K562 (cell line): ENCODE measurements at regions not wholly inside any gene's neighbourhood (a gene's known extent, or its start where the extent isn't known, plus 50 kb on each side); places are given as distances from the start of the nearest gene placed in this dataset.
A peak's percentile ranks its signal among the peaks of the same experiment; 100 is the strongest.

Experiments
- ATAC-seq: fragments of 200-7000 bp; cut with Tn5 transposase; 3 replicates; pipeline ENCODE4 v1.9.1; 2020; ENCODE audit warnings: moderate library complexity
- BruUV-seq: library from RNA; stranded (reverse); fragments of 400-500 nt; replicated peaks from 2 replicates; lab custom pipeline; 2021; lab: Mats Ljungman, UMichigan
- CTCF ChIA-PET: fragments of 300-600 bp; formaldehyde crosslinking; extraction: SDS; loops from one replicate; lab custom pipeline; 2021; ENCODE audit warnings: low intra/inter-chr PET ratio; lab: Yijun Ruan, JAX
- POLR2A ChIA-PET: fragments of 300-600, 350-650 bp; sonication (Branson Sonifier 250); formaldehyde crosslinking; extraction: SDS; loops from one replicate; lab custom pipeline; 2021; ENCODE audit warnings: antibody characterized with exemption, inconsistent platforms; lab: Yijun Ruan, JAX
- DNase-seq, 4 experiments: peaks; one replicate each; pipeline versions ENCODE4 v3.0.0 to v3.0.0-alpha.2; 2011 to 2018; ENCODE audit warnings: low spot score in 3 of 4, mixed read lengths in 3 of 4; ENCODE audit errors: extremely low read depth in 1 of 4
- FAIRE-seq: peaks from 2 replicates; lab custom pipeline; 2011; peaks lifted over from hg19 to GRCh38; lab: Jason Lieb, UNC
- H2AFZ ChIP-seq: 2 replicates; pipeline ENCODE4 v1.6.0; 2011; ENCODE audit warnings: low read depth, low read length, control low read depth, inconsistent platforms
- H3K27ac ChIP-seq: fragments of 200-600 bp; 3 replicates; pipeline ENCODE4 v1.8.0; 2011; ENCODE audit warnings: low read depth, mild to moderate bottlenecking, control low read depth, inconsistent platforms, low read length, moderate library complexity, mixed read lengths; ENCODE audit errors: extremely low read depth
- H3K27me3 ChIP-seq, 2 experiments: fragments of 300-600 bp in 1 of 2; 2 replicates in 1 of 2; 3 replicates in 1 of 2; pipeline versions ENCODE4 v1.6.0 to v1.8.0; 2011; ENCODE audit warnings: inconsistent platforms in 2 of 2, low read length in 2 of 2, mild to moderate bottlenecking in 1 of 2, mixed read lengths in 1 of 2, moderate library complexity in 1 of 2; ENCODE audit not compliant: control insufficient read depth in 2 of 2, insufficient read depth in 2 of 2
- H3K36me3 ChIP-seq: fragments of 300-600 bp; 3 replicates; pipeline ENCODE4 v1.8.0; 2011; ENCODE audit warnings: mild to moderate bottlenecking, low read length, inconsistent platforms; ENCODE audit not compliant: control insufficient read depth, insufficient read depth
- H3K4me1 ChIP-seq, 2 experiments: fragments of 200-600 bp in 1 of 2; replicated peaks in 1 of 2; 2 replicates in 1 of 2; 3 replicates in 1 of 2; pipeline versions ENCODE4 v1.5.1 to v1.8.0; 2011; ENCODE audit warnings: inconsistent platforms in 2 of 2, low read length in 2 of 2, mild to moderate bottlenecking in 1 of 2, mixed read lengths in 1 of 2, moderate library complexity in 1 of 2; ENCODE audit not compliant: control insufficient read depth in 2 of 2, insufficient read depth in 2 of 2
- H3K4me2 ChIP-seq: 2 replicates; pipeline ENCODE4 v1.6.1; 2011; ENCODE audit warnings: low read length, control low read depth, inconsistent platforms, mixed read lengths; ENCODE audit not compliant: insufficient read depth
- H3K4me3 ChIP-seq: fragments of 200-600 bp; sonication (generic), shearing (Covaris generic); 2 replicates; pipeline ENCODE4 v1.5.1; 2016; ENCODE audit warnings: control low read depth, inconsistent platforms
- H3K79me2 ChIP-seq: fragments of 200-600 bp; 3 replicates; pipeline ENCODE4 v1.8.0; 2011; ENCODE audit warnings: low read length, inconsistent platforms; ENCODE audit not compliant: control insufficient read depth, insufficient read depth
- H3K9ac ChIP-seq, 2 experiments: 2 replicates each; pipeline versions ENCODE4 v1.6.0 to v1.6.1; 2011; ENCODE audit warnings: low read depth in 2 of 2, low read length in 2 of 2, control low read depth in 1 of 2, inconsistent platforms in 1 of 2, mild to moderate bottlenecking in 1 of 2, mixed read lengths in 1 of 2; ENCODE audit not compliant: insufficient read depth in 1 of 2
- H3K9me1 ChIP-seq: one replicate; pipeline ENCODE4 v1.6.0; 2011; ENCODE audit warnings: inconsistent platforms, mild to moderate bottlenecking, low read length, moderate library complexity; ENCODE audit not compliant: control insufficient read depth, insufficient read depth
- H3K9me3 ChIP-seq: replicated peaks from 2 replicates; pipeline ENCODE4 v1.5.1; 2011; ENCODE audit warnings: low read depth, low read length, inconsistent platforms; ENCODE audit not compliant: control insufficient read depth, insufficient read depth
- H4K20me1 ChIP-seq: replicated peaks from 2 replicates; pipeline ENCODE4 v1.6.1; 2011; ENCODE audit warnings: low read length, inconsistent platforms, mixed read lengths; ENCODE audit not compliant: control insufficient read depth, insufficient read depth
- ASH1L ChIP-seq: fragments of 450-650 bp; IDR thresholded peaks from 2 replicates; pipeline ENCODE4 v1.6.1; 2018; ENCODE audit warnings: borderline replicate concordance, mild to moderate bottlenecking, low read depth; ENCODE audit not compliant: partially characterized antibody
- BACH1 ChIP-seq: fragments of 200-800 bp; sonication (Bioruptor generic); IDR thresholded peaks from 2 replicates; pipeline ENCODE4 v1.6.1; 2016; ENCODE audit warnings: missing genetic modification characterization, missing compliant biosample characterization
- CREBBP ChIP-seq: IDR thresholded peaks from one replicate; pipeline ENCODE4 v1.6.1; 2012; ENCODE audit warnings: low read depth, mild to moderate bottlenecking, control low read depth, inconsistent platforms, low read length
- ELF4 ChIP-seq: fragments of 450-650 bp; formaldehyde crosslinking; IDR thresholded peaks from 2 replicates; pipeline ENCODE4 v1.4.0; 2022; ENCODE audit warnings: missing genetic modification characterization
- FOXK1 ChIP-seq: sonication (generic); formaldehyde crosslinking; IDR thresholded peaks from 2 replicates; pipeline ENCODE4 v1.8.0; 2022; ENCODE audit warnings: missing genetic modification reagents, mild to moderate bottlenecking, borderline replicate concordance
- MCM2 ChIP-seq: fragments of 450-650 bp; IDR thresholded peaks from 2 replicates; pipeline ENCODE4 v1.6.1; 2017; ENCODE audit warnings: low read depth, mild to moderate bottlenecking
- NBN ChIP-seq: fragments of 450-650 bp; IDR thresholded peaks from 2 replicates; pipeline ENCODE4 v1.6.1; 2016; ENCODE audit warnings: low read depth, mild to moderate bottlenecking
- POLR2G ChIP-seq: fragments of 200-400 bp; formaldehyde crosslinking; IDR thresholded peaks from 2 replicates; pipeline ENCODE4 v1.6.1; 2017; ENCODE audit warnings: low read depth, mild to moderate bottlenecking, antibody characterized with exemption, low read length, moderate library complexity
- RBM25 ChIP-seq: fragments of 200-400 bp; formaldehyde crosslinking; IDR thresholded peaks from 2 replicates; pipeline ENCODE4 v1.6.1; 2018; ENCODE audit warnings: low read length, low read depth, moderate library complexity; ENCODE audit not compliant: severe bottlenecking
- RCOR1 ChIP-seq, 2 experiments: IDR thresholded peaks; 2 replicates each; pipeline ENCODE4 v1.6.1; 2012; ENCODE audit warnings: low read depth in 2 of 2, low read length in 2 of 2, borderline replicate concordance in 1 of 2, improper control_type of control experiment in 1 of 2
- RHOXF2B ChIP-seq: fragments of 250-450 bp; sonication (Bioruptor Pico); conservative IDR thresholded peaks from 2 replicates; pipeline ENCODE4 v1.5.1; 2021
- TCF7 ChIP-seq: sonication (generic); IDR thresholded peaks from 2 replicates; pipeline ENCODE4 v1.6.1; 2016; ENCODE audit warnings: antibody characterized with exemption, borderline replicate concordance
- TGIF2 ChIP-seq: sonication (generic); formaldehyde crosslinking; IDR thresholded peaks from 2 replicates; pipeline ENCODE4 v1.8.1; 2022; ENCODE audit warnings: mild to moderate bottlenecking, missing genetic modification reagents, moderate library complexity
- XRCC5 ChIP-seq: fragments of 200-400 bp; formaldehyde crosslinking; IDR thresholded peaks from 2 replicates; pipeline ENCODE4 v1.6.1; 2017; ENCODE audit warnings: low read depth, mild to moderate bottlenecking, low read length
- ZNF143 ChIP-seq: sonication (generic); formaldehyde crosslinking; IDR thresholded peaks from 2 replicates; pipeline ENCODE4 v1.9.0; 2022; ENCODE audit warnings: mild to moderate bottlenecking, missing genetic modification reagents
- ZNF282 ChIP-seq: sonication (generic); formaldehyde crosslinking; IDR thresholded peaks from 2 replicates; pipeline ENCODE4 v1.8.1; 2023; ENCODE audit warnings: missing genetic modification reagents
- ZNF347 ChIP-seq: fragments of 450-650 bp; formaldehyde crosslinking; IDR thresholded peaks from 2 replicates; pipeline ENCODE4 v1.4.0; 2020; ENCODE audit warnings: low read depth, mild to moderate bottlenecking, moderate library complexity
- ZNF57 ChIP-seq: fragments of 450-650 bp; formaldehyde crosslinking; IDR thresholded peaks from 2 replicates; pipeline ENCODE4 v1.4.0; 2020; ENCODE audit warnings: mild to moderate bottlenecking, moderate library complexity
- ZNF586 ChIP-seq: fragments of 450-650 bp; formaldehyde crosslinking; conservative IDR thresholded peaks from 2 replicates; pipeline ENCODE4 v1.4.0; 2020; ENCODE audit warnings: mild to moderate bottlenecking, moderate library complexity
- WGBS: fragments of 100-300 bp; shearing (Covaris generic); methylation state at CpG from one replicate; pipeline ENCODE4 v1.1.6; 2016; ENCODE audit warnings: low coverage, mixed read lengths; ENCODE audit not compliant: insufficient coverage; ENCODE audit errors: missing lambda C conversion rate; 5-methylcytosine and 5-hydroxymethylcytosine counted together
- in situ Hi-C: fragments of 300-500 bp; cut with MboI; formaldehyde crosslinking; loops from 4 replicates; pipeline ENCODE4 v1.15.0; 2018; ENCODE audit warnings: inconsistent platforms, mixed read lengths
- intact Hi-C: fragments of 100-400 bp; cut with micrococcal nuclease; formaldehyde crosslinking; loops from 2 replicates; pipeline ENCODE4 v1.14.2; 2022

- Histone ChIP-seq H3K4me3 (no peak overlapping the region), H3K4me1 (no peaks in the 10 kb centered on the region), H3K27ac (no peak overlapping the region), H3K9ac (peak overlapping the region in 1 of 2 experiments; percentile 11; a peak in 1 of 4 replicates), H3K79me2 (no peaks in the 10 kb centered on the region), H3K4me2 (no peak overlapping the region), H2AFZ (no peak overlapping the region), H3K9me1 (no peaks in the 10 kb centered on the region), H3K9me3 (no peaks in the 10 kb centered on the region), H3K27me3 (peaks cover 17 to 61% of the 10 kb centered on the region in 2 experiments), H4K20me1 (no peaks in the 10 kb centered on the region), H3K36me3 (no peaks in the 10 kb centered on the region)
- ChIA-PET CTCF (no interaction called here), POLR2A (no interaction called here)
- WGBS, result under 1% methylated on average over 9 of the region's 9 CpGs
- intact Hi-C loops (no loop called here), in situ Hi-C loops (no loop called here)
- BruUV-seq, result no TSS peak
- no peak; the same call in 1 of the 3 replicates for ATAC-seq
- no peak for TF ChIP-seq RCOR1 (IDR thresholded peaks at IDR 0.05; ENCODE audit: borderline replicate concordance in 1 of 2, low read depth in 2 of 2, low read length in 2 of 2)
- no peak for TF ChIP-seq TGIF2
- no peak for TF ChIP-seq FOXK1
- TF ChIP-seq POLR2G, result no peak
- TF ChIP-seq NBN, result no peak
- no peak for TF ChIP-seq CREBBP
- no peak for DNase-seq
- no peak for FAIRE-seq
Measured at GRCh38 chr7:153524070-153524601, 528.1 kb upstream of the DPP6 start.

GRCh38 chr7:153529100-153529499 is 523.1 kb upstream of the DPP6 start:
- DNase-seq (no peak), ATAC-seq (no peak), FAIRE-seq (no peak)
- Histone ChIP-seq H3K9me1 (no peaks in the 10 kb centered on the region), H3K36me3 (no peaks in the 10 kb centered on the region), H3K9ac (no peak overlapping the region), H3K4me1 (no peaks in the 10 kb centered on the region), H3K27me3 (peaks cover 8 to 45% of the 10 kb centered on the region in 2 experiments; a peak in 4 of 5 replicates), H3K4me2 (no peak overlapping the region), H2AFZ (no peak overlapping the region), H3K79me2 (no peaks in the 10 kb centered on the region), H4K20me1 (no peaks in the 10 kb centered on the region), H3K9me3 (no peaks in the 10 kb centered on the region), H3K4me3 (no peak overlapping the region), H3K27ac (no peak overlapping the region)
- in situ Hi-C loops (no loop called here), intact Hi-C loops (no loop called here)
- BruUV-seq, result no TSS peak
- ChIA-PET POLR2A (interaction anchor here (0.6 kb wide), 1 partner anchor 1044 kb away, joined by 3 read pairs; no protein-coding TSS in a partner anchor), CTCF (interaction anchor here (0.6 kb wide), 1 partner anchor 1954 kb away, joined by 3 read pairs; no protein-coding TSS in a partner anchor)
- 1% methylated on average over 7 of the region's 7 CpGs for WGBS
- TF ChIP-seq MCM2, result no peak
- no peak for TF ChIP-seq ZNF347 (CRISPR knock-in tag)
- no peak for TF ChIP-seq BACH1 (tag)
- no peak for TF ChIP-seq ELF4 (CRISPR knock-in tag)
- no peak for TF ChIP-seq ZNF586 (CRISPR knock-in tag)
- TF ChIP-seq ZNF57 (CRISPR knock-in tag), result no peak
- no peak for TF ChIP-seq XRCC5
- no peak for TF ChIP-seq ZNF282 (CRISPR knock-in tag)
- TF ChIP-seq ASH1L, result no peak
- no peak for TF ChIP-seq RHOXF2B (CRISPR knock-in tag)
- no peak for TF ChIP-seq TCF7
- no peak for TF ChIP-seq ZNF143
- no peak for TF ChIP-seq RBM25
